Right ventricle myocardium inferior (tissue), 1 donor: ENCODE measurements at regions not wholly inside any gene's neighbourhood (a gene's known extent, or its start where the extent isn't known, plus 50 kb on each side); places are given as distances from the start of the nearest gene placed in this dataset.

ENCODE experiments used
- ATAC-seq: fragments of 200-7000 bp; cut with Tn5 transposase; one replicate; pipeline ENCODE4 v1.9.1; 2020; ENCODE audit warnings: mild to moderate bottlenecking, moderate library complexity
- DNase-seq: peaks from one replicate; pipeline ENCODE4 v3.0.0; 2021; ENCODE audit errors: missing footprints
- intact Hi-C: fragments of 100-400 bp; cut with DNase I; formaldehyde crosslinking; loops from one replicate; pipeline ENCODE4 v1.11.0; 2022
- donor health status: DM: no; HTN: yes; CAD: no; lungs with severe emphysema.

DNA sequence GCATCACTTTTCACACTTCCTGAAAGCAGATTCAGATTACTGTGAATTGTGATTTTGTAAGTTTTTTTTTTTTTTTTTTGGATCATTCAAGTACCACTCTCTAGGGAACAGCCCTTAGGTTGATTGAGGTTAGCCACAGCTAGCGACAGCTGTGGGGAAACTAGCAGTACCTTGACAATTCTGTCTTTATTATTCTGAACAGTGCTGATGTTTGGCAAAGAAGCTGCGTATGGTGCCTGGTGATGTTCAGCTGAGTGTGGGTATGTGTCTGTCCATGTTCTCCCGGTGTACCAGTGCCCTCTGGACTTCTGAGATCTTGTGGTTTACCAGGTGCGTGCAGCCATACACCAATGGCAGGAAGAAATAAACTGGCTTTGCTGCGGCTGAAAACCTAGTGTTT lies 117.3 kb upstream of the PLPPR1 start:
- intact Hi-C loops: no loop called here
- DNase-seq (no peak), ATAC-seq (no peak)

- no peak for ATAC-seq
- DNase-seq: no peak
- intact Hi-C loops: no loop called here
Measured at GRCh38 chr9:100913257-100913656, 115.3 kb upstream of the PLPPR1 start.

GRCh38 chr9:100914266-100914665 lies 114.3 kb upstream of the PLPPR1 start:
- intact Hi-C loops: no loop called here
- DNase-seq (no peak), ATAC-seq (no peak)

- no peak for DNase-seq
- no peak for ATAC-seq
- intact Hi-C loops: no loop called here
Measured at GRCh38 chr9:100919506-100919905, 109.0 kb upstream of the PLPPR1 start.

GRCh38 chr9:100926366-100926765 lies 102.2 kb upstream of the PLPPR1 start:
- intact Hi-C loops: no loop called here
- DNase-seq (no peak), ATAC-seq (no peak)

- intact Hi-C loops: no loop called here
- no peak for DNase-seq
- ATAC-seq: no peak
Measured at GRCh38 chr9:100927763-100928162, 100.8 kb upstream of the PLPPR1 start.

- ATAC-seq: no peak
- no peak for DNase-seq
Measured at GRCh38 chr9:100933656-100934055, 94.9 kb upstream of the PLPPR1 start.

GRCh38 chr9:100937382-100937781 lies 91.1 kb upstream of the PLPPR1 start:
- ATAC-seq (no peak), DNase-seq (no peak)
- intact Hi-C loops: no loop called here

More at GRCh38 chr9:100933656-100934055, 94.9 kb upstream of the PLPPR1 start:
- intact Hi-C loops: no loop called here

DNA sequence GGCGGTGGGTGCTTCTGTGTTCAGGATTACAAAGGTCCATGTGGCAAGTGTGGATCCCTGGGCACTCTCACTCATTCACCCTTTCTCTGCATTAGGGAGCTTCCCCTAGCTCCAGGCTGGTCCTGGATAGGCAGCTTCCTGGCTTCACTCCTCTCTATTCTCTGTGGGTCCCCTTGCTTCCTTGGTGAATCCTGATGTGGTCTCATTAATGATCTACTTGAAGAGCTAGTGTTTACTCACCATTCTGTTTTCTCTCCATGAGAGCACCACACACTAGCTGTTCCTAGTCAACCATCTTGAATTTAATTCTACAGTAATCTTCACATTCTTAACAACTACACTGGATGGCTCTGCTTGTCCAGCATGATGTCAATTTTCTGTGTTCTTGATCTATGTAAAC lies 90.0 kb upstream of the PLPPR1 start:
- ATAC-seq: no peak
- intact Hi-C loops: no loop called here
- no peak for DNase-seq

- DNase-seq: no peak
- no peak for ATAC-seq
- intact Hi-C loops: no loop called here
Measured at GRCh38 chr9:100939636-100940035, 88.9 kb upstream of the PLPPR1 start.

DNA sequence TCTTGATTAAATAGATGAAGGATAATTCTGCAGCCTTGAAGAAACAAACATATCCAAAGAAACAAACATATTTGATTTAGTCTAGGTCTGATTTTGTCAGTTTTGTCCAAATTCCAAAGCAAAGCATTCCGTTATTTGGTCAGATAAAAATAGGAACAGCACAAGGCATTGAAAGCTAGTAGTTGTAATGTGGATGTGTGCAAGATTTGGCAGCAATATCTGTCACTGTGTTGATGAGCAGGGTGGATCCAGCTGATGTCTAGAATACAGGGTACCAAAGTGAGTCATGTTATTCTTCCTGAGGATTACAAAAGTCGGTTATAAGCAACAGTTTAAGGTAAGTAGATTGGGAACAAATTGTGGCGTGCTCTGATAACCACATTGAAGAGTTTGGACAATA lies 69.3 kb upstream of the PLPPR1 start:
- ATAC-seq (no peak), DNase-seq (no peak)
- intact Hi-C loops: no loop called here
